ENCODE measurements at regions not wholly inside any gene's neighbourhood (a gene's known extent, or its start where the extent isn't known, plus 50 kb on each side); places are given as distances from the start of the nearest gene placed in this dataset.

GRCh38 chr10:118471863-118472262 is 123.6 kb downstream of the PRLHR start:
- no peak for TF ChIP-seq CEBPB (tag; IDR thresholded peaks at IDR 0.05)
- no peak for TF ChIP-seq ZNF124 (CRISPR knock-in tag; IDR thresholded peaks at IDR 0.05)
- TF ChIP-seq ZNF197 (CRISPR knock-in tag; IDR thresholded peaks at IDR 0.05; ENCODE audit: low read depth): no peak
- TF ChIP-seq TOE1 (IDR thresholded peaks at IDR 0.05; ENCODE audit: borderline replicate concordance): no peak
- TF ChIP-seq TOE1 (CRISPR knock-in tag; IDR thresholded peaks at IDR 0.05; ENCODE audit: borderline replicate concordance, low read depth): no peak
- no peak for TF ChIP-seq RBBP5 (IDR thresholded peaks at IDR 0.05; ENCODE audit: borderline replicate concordance, insufficient read depth, low read length, poor library complexity, severe bottlenecking)
- no peak for TF ChIP-seq HMG20A (CRISPR knock-in tag; conservative IDR thresholded peaks at IDR 0.05)
- no peak for TF ChIP-seq JUNB (CRISPR knock-in tag; conservative IDR thresholded peaks at IDR 0.05)
- TF ChIP-seq TBP (optimal IDR thresholded peaks at IDR 0.05; ENCODE audit: low read depth, low read length): no peak
- no peak for TF ChIP-seq CTCF (IDR thresholded peaks at IDR 0.05 in 2 of 3, conservative IDR thresholded peaks at IDR 0.05 in 1 of 3; ENCODE audit: insufficient read depth in 2 of 3, low read depth in 1 of 3, low read length in 3 of 3)
- TF ChIP-seq SAFB2 (IDR thresholded peaks at IDR 0.05; ENCODE audit: borderline replicate concordance, low read depth, low read length, severe bottlenecking): no peak
- no peak for TF ChIP-seq TCF7L2 (IDR thresholded peaks at IDR 0.05; ENCODE audit: low read depth, low read length)

All from K562 (cell line).